GM23248 (cell line): ENCODE measurements at regions not wholly inside any gene's neighbourhood (a gene's known extent, or its start where the extent isn't known, plus 50 kb on each side); places are given as distances from the start of the nearest gene placed in this dataset.

Experiments
- DNase-seq: peaks from one replicate; pipeline ENCODE4 v3.0.0-alpha.2; 2015
- H2AFZ ChIP-seq: fragments of 200-600 bp; sonication (generic); 2 replicates; pipeline ENCODE4 v1.6.1; 2016; ENCODE audit warnings: antibody characterized with exemption
- H3F3A ChIP-seq: fragments of 200-600 bp; sonication (generic); 2 replicates; pipeline ENCODE4 v1.6.1; 2016; ENCODE audit warnings: mild to moderate bottlenecking, antibody characterized with exemption, mixed run types; ENCODE audit not compliant: insufficient read depth
- H3K27ac ChIP-seq: fragments of 200-600 bp; sonication (generic); 2 replicates; pipeline ENCODE4 v1.5.1; 2016; ENCODE audit warnings: mild to moderate bottlenecking
- H3K27me3 ChIP-seq: fragments of 200-600 bp; sonication (generic); replicated peaks from 2 replicates; pipeline ENCODE4 v1.6.1; 2016; ENCODE audit warnings: mild to moderate bottlenecking; ENCODE audit not compliant: insufficient read depth
- H3K36me3 ChIP-seq: fragments of 200-600 bp; sonication (generic); 2 replicates; pipeline ENCODE4 v1.6.1; 2016; ENCODE audit warnings: low read depth, mild to moderate bottlenecking
- H3K4me1 ChIP-seq: fragments of 200-600 bp; sonication (generic); 2 replicates; pipeline ENCODE4 v1.6.1; 2016; ENCODE audit warnings: mild to moderate bottlenecking; ENCODE audit not compliant: insufficient read depth
- H3K4me2 ChIP-seq: fragments of 200-600 bp; sonication (generic); one replicate; pipeline ENCODE4 v1.6.1; 2016; ENCODE audit warnings: mild to moderate bottlenecking; ENCODE audit not compliant: unreplicated experiment
- H3K4me3 ChIP-seq: fragments of 200-600 bp; sonication (generic); 2 replicates; pipeline ENCODE4 v1.5.1; 2016; ENCODE audit warnings: mild to moderate bottlenecking
- H3K79me2 ChIP-seq: fragments of 200-600 bp; sonication (generic); 2 replicates; pipeline ENCODE4 v1.6.1; 2016; ENCODE audit warnings: mild to moderate bottlenecking; ENCODE audit not compliant: insufficient read depth
- H3K9ac ChIP-seq: fragments of 200-600 bp; sonication (generic); 2 replicates; pipeline ENCODE4 v1.6.1; 2016; ENCODE audit warnings: mild to moderate bottlenecking
- H3K9me2 ChIP-seq: fragments of 200-600 bp; sonication (generic); 2 replicates; pipeline ENCODE4 v1.6.1; 2016; ENCODE audit warnings: mixed run types, mild to moderate bottlenecking, moderate library complexity; ENCODE audit not compliant: insufficient read depth
- H3K9me3 ChIP-seq: fragments of 200-600 bp; sonication (generic); one replicate; pipeline ENCODE4 v1.6.1; 2017; ENCODE audit warnings: low read depth
- H4K20me1 ChIP-seq: fragments of 200-600 bp; sonication (generic); 2 replicates; pipeline ENCODE4 v1.6.0; 2016; ENCODE audit not compliant: insufficient read depth
- EZH2 ChIP-seq: fragments of 200-600 bp; sonication (generic); IDR thresholded peaks from 2 replicates; pipeline ENCODE4 v1.6.1; 2018; ENCODE audit warnings: antibody characterized with exemption, mild to moderate bottlenecking; ENCODE audit not compliant: insufficient read depth, poor library complexity, severe bottlenecking
- EZH2phosphoT487 ChIP-seq: fragments of 200-600 bp; sonication (generic); IDR thresholded peaks from 2 replicates; pipeline ENCODE4 v1.6.1; 2018; ENCODE audit warnings: antibody characterized with exemption, moderate library complexity, mild to moderate bottlenecking, low read depth; ENCODE audit not compliant: insufficient read depth
- WGBS, 2 experiments: methylation state at CpG; one replicate each; pipeline ENCODE4 v1.1.6; 2015 to 2017; ENCODE audit warnings: low lambda C conversion rate in 2 of 2, low coverage in 1 of 2; ENCODE audit errors: missing lambda C conversion rate in 2 of 2; 5-methylcytosine and 5-hydroxymethylcytosine counted together
- in situ Hi-C: fragments of 300-500 bp; cut with MboI; formaldehyde crosslinking; loops from 2 replicates; pipeline ENCODE4 v1.15.0; 2020

DNA sequence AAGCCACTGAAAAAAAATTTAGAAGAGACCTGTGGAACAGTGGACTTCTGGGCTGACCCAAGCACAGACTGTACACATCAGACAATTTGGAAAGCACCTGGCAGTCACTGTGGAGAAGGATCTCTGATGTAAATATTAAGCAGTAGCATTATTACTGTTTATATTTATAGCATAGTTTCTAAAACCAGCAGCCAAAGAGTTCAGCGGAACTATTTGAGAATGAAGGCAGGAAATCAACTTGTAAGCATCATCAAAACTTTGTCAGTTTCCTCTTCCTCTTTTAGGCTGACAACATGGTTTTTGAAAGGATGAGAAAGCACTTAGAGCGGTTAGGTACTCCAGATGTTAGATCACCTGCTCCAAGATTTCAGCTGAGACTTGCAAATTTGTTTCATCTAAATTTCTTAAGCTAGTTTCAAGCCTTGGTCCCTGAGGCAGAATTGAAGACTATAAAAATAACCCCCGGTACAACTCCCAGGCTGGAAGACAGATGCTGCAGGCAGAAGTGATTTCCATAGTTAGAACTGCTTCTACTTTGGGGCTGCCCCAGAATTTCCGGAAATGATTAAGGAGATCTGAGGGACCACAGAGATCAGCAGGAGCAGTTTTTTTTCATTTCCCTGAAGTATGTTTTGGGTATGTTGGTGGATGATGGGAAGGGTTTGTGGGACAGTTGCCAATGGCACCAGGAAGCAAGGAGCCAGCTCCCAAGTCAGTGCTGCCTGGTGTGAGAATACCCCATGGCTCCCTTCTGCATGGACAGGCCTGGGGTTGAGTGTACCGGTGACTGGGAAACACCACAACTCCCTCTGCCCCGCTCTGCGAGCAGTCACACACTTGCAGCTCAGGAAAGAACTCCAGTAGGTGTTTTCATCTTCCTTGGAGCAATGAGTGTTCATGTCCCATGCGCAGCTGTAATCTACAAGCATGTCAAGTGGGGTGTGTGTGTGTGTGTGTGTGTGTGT is 354.5 kb downstream of the NUAK1 start:
- Histone ChIP-seq H3K36me3 (no peaks in the 10 kb centered on the region), H3K4me3 (no peak overlapping the region), H3K9me3 (no peaks in the 10 kb centered on the region), H3K79me2 (no peaks in the 10 kb centered on the region), H3K9ac (no peak overlapping the region), H3F3A (no peaks in the 10 kb centered on the region), H3K4me1 (0 out of 2 replicates have a peak, but pooled peaks cover 6% of the 10 kb centered on the region), H3K27me3 (no peaks in the 10 kb centered on the region), H4K20me1 (no peaks in the 10 kb centered on the region), H3K4me2 (no peak overlapping the region), H3K9me2 (no peaks in the 10 kb centered on the region; the same call in 1 of the 2 replicates), H3K27ac (no peak overlapping the region), H2AFZ (no peak overlapping the region)
- DNase-seq: no peak
- no peak for TF ChIP-seq EZH2phosphoT487
- no peak for TF ChIP-seq EZH2
- in situ Hi-C loops: no loop called here
- 61 to 64% methylated on average over 8 of the region's 8 CpGs for WGBS, 2 experiments

DNA sequence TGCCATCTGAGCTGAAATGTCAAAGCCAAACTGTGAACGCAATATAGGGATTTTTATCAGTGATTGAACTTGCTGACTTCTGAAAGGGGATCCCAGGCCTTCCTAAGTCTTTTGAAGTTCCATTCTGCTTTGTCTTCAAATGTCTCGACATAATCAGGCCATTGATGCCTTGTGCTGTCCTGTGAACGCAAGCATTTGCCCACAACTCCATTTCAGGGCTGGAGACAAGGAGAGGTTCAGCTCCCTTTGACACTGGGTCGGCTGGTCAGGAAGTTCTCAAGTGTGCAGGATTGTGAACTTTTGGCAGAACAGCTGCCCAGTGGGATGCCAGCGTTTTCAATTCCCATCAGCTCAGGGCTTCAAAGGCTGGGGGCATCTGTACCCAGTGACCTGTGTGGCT is 345.3 kb downstream of the NUAK1 start:
- 42 to 45% methylated on average over 5 of the region's 5 CpGs for WGBS, 2 experiments
- H3K27me3 ChIP-seq: no peaks in the 10 kb centered on the region
- no peaks in the 10 kb centered on the region for H3K9me3 ChIP-seq
- 0 out of 2 replicates have a peak, but pooled peaks cover under 1% of the 10 kb centered on the region for H3F3A ChIP-seq
- TF ChIP-seq EZH2 (no peak), EZH2phosphoT487 (no peak)
- no peaks in the 10 kb centered on the region for H3K79me2 ChIP-seq
- no peak overlapping the region for H3K27ac ChIP-seq
- H3K36me3 ChIP-seq: no peaks in the 10 kb centered on the region
- no peaks in the 10 kb centered on the region for H3K4me1 ChIP-seq
- no peak overlapping the region for H2AFZ ChIP-seq
- H3K9me2 ChIP-seq: no peaks in the 10 kb centered on the region; the same call in 1 of the 2 replicates
- H3K4me3 ChIP-seq: no peak overlapping the region
- no peak for DNase-seq
- H3K4me2 ChIP-seq: no peak overlapping the region
- H3K9ac ChIP-seq: no peak overlapping the region
- H4K20me1 ChIP-seq: no peaks in the 10 kb centered on the region
- in situ Hi-C loops: no loop called here

DNA sequence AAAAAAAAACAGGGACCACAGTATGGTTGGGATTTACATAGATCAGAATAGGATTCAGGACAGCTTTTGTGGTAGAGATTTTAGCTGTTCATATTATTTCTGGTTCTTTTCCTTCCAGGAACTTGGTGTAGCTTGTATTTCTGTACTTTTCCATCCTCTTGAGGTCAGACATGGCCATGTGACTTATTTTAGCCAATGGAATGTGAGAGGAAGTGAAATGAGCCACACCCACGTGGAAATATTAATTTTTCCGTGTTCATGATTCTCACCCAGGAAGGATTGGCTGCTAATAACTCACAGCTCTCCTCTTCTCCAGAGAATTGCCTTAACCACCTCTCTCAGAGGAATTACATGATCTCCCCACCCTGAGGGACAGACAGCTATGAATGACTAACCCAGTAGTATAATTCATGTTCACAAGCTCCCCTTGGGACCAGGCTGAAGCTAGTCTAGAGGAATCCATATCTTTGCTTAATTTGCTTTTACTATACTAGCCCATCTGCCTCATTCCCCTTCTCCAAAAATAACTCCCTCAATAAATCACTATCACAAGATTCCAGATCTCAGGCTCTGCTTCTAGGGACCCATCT is 340.4 kb downstream of the NUAK1 start:
- no peak overlapping the region for H3K4me2 ChIP-seq
- no peaks in the 10 kb centered on the region for H3K79me2 ChIP-seq
- TF ChIP-seq EZH2phosphoT487 (no peak), EZH2 (no peak)
- no peak overlapping the region for H3K9ac ChIP-seq
- peaks cover 4% of the 10 kb centered on the region; the same call in 1 of the 2 replicates for H3F3A ChIP-seq
- H3K9me2 ChIP-seq: no peaks in the 10 kb centered on the region
- no peaks in the 10 kb centered on the region for H3K9me3 ChIP-seq
- no peaks in the 10 kb centered on the region for H3K36me3 ChIP-seq
- no peaks in the 10 kb centered on the region for H3K27me3 ChIP-seq
- H2AFZ ChIP-seq: no peak overlapping the region
- no peaks in the 10 kb centered on the region for H4K20me1 ChIP-seq
- no peak overlapping the region for H3K4me3 ChIP-seq
- no peak overlapping the region for H3K27ac ChIP-seq
- in situ Hi-C loops: no loop called here
- 23 to 26% methylated on average over 2 of the region's 2 CpGs for WGBS, 2 experiments
- DNase-seq: no peak
- H3K4me1 ChIP-seq: no peaks in the 10 kb centered on the region

DNA sequence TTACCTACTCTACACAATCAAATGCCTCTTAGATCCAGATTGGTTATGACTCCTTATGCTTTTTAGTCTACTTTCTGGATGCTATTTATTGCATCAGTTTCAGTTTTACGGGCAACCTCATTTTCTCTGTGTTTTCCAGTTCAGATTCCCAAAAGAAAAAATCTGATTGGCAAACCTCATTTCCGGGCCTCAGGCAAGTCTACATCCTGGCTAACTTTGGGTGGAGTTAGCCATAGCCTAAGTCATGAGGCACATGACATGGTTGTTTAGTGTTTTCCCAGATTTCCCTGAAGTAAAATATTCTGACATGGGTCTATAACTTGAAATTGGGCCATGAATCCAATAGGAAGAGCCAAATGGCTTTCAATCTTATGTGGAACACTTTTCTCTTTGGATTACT is 339.7 kb downstream of the NUAK1 start:
- Histone ChIP-seq H3K9ac (no peak overlapping the region), H3K9me3 (no peaks in the 10 kb centered on the region), H3F3A (peaks cover 4% of the 10 kb centered on the region; the same call in 1 of the 2 replicates), H3K4me3 (no peak overlapping the region), H2AFZ (no peak overlapping the region), H3K27ac (no peak overlapping the region), H3K79me2 (no peaks in the 10 kb centered on the region), H3K9me2 (no peaks in the 10 kb centered on the region), H4K20me1 (no peaks in the 10 kb centered on the region), H3K4me2 (no peak overlapping the region), H3K27me3 (no peaks in the 10 kb centered on the region), H3K36me3 (no peaks in the 10 kb centered on the region), H3K4me1 (no peaks in the 10 kb centered on the region)
- no peak for DNase-seq
- 53 to 56% methylated on average over 2 of the region's 2 CpGs for WGBS, 2 experiments
- no peak for TF ChIP-seq EZH2phosphoT487
- no peak for TF ChIP-seq EZH2
- in situ Hi-C loops: no loop called here
